Right renal cortex interstitium (tissue), 3 donors: ENCODE measurements at regions not wholly inside any gene's neighbourhood (a gene's known extent, or its start where the extent isn't known, plus 50 kb on each side); places are given as distances from the start of the nearest gene placed in this dataset.
"Not testable (repeated sequence)": the region's sequence is repeated elsewhere in the genome, so short reads cannot be mapped to it uniquely, and the experiment has no call there.

Experiments used
- DNase-seq, 3 donors: peaks; one replicate each; pipeline ENCODE4 v3.0.0-alpha.2; 2013; ENCODE audit warnings: low read depth in 3 of 3, low spot score in 2 of 3

- DNase-seq = no peak
Measured at GRCh38 chr4:18180122-18180521, 158.6 kb upstream of the LCORL start.

- DNase-seq = no peak
Measured at GRCh38 chr4:18171896-18172295, 150.3 kb upstream of the LCORL start.

DNA sequence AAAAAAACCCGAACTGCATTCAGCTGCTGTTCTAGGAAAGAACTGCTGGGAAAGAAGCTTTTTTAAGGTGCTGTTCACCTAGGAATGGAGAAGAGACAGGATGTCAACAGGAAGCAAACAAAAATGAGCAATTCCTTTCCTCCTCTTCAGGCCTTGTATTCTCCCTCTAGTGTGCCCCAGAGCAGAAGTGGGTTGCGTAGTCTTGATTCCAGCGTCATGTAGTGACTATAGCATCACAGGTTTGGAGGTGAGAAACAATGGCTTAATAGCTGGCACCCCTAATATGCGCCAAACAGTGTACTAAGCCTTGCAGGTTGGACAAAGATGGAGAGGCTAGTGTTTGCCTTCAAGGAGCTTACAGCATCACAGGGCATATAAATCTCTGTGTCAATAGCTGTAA, 146.3 kb upstream of the LCORL start:
- DNase-seq = no peak

DNA sequence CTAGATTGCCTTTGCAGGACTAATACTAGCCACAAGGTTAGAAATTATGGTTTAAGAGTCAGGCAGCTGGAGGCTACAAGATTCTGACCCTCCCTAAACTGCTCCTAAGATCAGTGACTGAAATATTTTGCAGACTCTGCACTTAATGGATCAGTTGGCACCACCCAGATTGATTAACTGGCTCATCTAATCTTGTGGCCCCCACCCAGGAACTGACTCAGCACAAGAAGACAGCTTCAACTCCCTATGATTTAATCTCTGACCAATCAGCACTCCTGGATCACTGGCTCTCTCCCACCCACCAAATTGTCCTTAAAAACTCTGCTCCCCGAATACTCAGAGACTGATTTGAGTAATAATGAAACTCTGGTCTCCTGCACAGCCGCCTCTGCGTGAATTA, 145.4 kb upstream of the LCORL start:
- DNase-seq = no peak

DNA sequence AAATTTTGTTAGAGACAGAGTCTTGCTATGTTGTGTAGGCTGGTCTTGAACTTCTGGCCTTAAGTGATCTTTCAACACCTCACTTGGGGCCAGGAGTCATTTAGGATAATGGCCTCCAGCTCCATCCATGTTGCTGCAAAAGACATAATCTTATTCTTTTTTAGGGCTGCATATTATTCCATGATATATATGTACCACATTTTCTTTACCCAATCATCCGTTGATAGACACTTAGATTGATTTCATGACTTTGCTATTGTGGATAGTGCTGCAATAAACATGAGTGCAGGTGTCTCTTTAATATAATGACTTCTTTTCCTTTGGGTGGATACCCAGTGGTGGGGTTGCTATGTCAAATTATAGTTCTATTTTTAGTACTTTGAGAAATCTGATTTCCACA, 140.9 kb upstream of the LCORL start:
- DNase-seq = no peak

GRCh38 chr4:18159117-18159912, 137.8 kb upstream of the LCORL start:
- not testable (repeated sequence) for DNase-seq

DNA sequence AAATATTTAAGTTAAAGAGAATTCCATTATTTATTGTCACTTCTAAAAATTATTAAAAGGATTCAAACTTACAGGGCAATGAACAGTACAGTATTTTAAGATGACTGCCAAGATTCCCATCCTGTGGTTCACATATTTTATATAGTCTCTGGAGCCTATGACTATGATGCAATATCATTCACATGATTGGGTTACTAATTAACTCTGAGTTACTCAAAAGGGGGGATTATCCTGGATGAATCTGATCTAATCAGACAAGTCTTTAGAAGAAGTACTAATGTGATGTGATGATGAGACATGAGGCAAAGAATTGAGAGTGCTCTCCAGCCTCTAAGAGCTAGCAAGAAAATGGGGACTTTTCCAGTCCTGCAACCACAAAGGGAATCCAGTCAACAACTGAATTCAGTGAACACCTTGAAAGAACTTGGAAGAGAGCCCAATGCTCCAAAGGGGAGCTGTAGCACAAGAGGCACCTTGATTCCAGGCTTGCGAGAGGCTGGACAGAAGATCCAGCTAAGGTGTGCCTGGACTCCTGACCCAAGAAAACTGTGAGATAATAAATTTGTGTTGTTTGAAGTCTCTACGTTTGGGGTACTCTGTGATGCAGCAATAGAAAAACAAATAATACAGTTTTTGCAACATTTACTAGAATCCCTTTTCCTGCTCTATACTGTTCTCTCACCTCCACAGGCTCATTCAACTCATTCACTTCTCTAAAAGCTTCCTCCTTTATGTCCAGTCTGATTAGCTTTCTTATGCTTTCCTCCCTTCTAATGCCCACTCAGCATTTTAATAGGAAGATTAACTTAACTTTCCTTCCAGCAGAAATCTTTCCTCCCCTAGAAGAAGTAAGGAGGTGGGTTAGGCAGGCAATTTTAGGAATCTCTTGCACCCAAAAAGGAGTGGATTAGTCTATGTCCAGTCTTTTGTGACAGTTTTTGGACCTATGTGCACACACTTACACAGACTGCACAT, 133.8 kb upstream of the LCORL start:
- no peak for DNase-seq

GRCh38 chr4:18138076-18138665, 116.6 kb upstream of the LCORL start:
- DNase-seq = no peak

DNA sequence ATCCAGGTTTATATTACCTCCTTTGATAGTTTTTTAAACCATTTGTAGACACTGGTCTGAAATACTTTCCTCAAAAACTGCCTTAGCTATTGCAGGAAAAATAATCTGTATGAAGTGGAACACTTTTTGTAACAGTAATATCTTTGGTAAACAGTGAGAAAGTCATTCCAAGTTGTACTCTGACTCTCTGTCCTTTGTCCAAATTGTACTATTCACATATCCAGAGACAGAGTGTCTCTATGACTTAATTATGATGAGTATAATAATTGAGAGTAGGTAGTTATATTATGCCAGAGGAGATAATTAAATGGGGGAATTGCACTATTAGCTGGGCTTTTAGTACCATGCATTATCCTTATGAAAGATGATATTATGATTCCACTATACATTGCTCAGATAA, 112.6 kb upstream of the LCORL start:
- no peak for DNase-seq

DNA sequence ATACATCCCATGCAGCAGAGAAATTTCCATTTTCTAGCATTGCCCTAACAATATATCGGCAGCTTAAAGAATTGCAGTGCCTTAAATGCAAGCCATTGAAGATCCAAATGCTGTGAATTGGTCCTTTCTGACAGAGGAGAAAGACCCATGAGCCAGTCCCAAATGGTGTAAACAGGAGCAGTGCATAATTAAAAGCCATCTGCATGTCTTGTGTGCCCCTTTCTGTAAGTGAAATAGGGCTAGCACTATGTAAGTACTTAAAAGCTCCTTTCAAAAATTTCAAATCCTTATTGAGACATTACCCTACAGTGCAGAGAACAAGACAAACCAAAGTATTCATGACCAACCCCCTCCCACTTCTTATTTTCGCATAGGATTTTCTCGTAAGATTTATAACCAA, 108.7 kb upstream of the LCORL start:
- no peak for DNase-seq

DNA sequence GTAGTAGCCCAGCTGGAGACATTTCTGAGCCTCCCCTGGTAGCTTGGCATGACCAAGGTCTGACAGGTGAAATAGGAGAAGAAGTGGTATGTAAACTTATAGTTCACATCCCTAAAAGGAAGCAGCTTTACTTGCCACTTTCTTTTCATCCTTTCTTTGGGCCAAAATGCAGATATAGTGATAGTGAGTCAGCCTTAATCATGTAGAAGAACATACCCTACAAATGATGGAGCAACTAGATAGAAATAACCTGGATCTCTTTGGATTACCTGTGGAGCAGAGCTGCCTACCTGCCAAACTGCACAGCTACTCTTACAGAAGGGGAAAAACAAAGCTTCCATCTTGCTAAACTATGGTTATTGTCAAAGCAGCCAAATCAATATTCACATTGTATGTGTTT, 106.7 kb upstream of the LCORL start:
- DNase-seq = no peak

DNA sequence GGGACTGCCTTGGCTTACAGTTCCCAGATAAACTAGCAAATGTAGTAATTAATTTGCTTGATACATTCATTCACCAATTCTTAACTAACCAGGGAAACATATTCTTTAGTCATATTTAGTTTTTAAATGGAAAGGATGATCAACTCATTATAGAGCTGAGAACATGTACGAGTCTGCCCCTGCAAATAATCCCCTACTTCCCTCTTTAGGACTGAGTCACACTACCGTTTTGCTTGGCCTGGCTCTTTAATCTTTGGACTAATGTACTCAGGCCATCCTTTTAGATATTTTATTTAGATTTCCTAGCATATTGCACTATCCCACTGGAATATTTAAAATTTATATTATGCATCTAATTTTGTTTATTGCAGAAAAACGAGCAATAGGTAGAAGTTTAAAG, 105.5 kb upstream of the LCORL start:
- no peak for DNase-seq

- DNase-seq = no peak
Measured at GRCh38 chr4:18113710-18114331, 92.3 kb upstream of the LCORL start.

- DNase-seq = no peak
Measured at GRCh38 chr4:18111081-18111480, 89.5 kb upstream of the LCORL start.

DNA sequence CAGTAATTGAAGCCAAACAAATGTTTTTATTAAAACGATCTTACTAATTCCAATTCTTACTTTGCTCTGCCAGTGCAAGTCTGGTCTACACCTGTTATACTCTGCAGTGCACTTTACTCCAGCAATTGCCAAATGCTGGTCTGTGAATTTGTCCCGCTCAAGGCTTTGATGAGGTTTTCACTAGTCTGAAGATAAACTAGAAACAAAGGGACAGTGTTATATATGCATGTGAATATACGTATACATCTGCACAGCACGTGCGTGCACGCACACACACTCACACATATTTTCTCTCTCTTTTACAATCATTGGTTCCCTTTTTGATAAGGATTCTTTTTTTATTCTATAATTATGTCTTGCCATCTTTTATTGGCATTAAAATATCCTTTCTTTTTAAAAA, 88.5 kb upstream of the LCORL start:
- DNase-seq = no peak

DNA sequence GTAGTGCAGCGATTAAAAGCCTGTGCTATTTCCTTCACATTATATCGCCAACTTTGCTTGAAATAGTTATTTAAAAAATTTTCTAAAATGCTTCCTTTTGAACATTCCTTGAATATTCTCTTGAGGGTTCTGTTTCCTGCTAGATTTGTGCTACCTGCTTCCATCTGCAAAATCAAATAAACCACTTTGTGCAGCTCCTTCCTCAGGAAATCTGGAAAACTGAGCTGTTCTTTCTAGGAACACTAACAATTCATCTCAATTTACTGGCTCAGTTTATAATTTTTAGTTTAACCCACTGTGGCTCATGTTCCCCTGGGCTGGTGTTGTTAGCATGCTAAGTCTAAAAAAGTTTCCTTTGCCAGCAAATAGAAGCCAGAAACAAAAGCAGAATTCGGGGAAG, 88.1 kb upstream of the LCORL start:
- DNase-seq = no peak

GRCh38 chr4:18107848-18108528, 86.4 kb upstream of the LCORL start:
- DNase-seq = not testable (repeated sequence)

- DNase-seq = no peak
Measured at GRCh38 chr4:18106620-18107019, 85.1 kb upstream of the LCORL start.

GRCh38 chr4:18105030-18106011, 83.8 kb upstream of the LCORL start:
- DNase-seq = no peak
